Tibial nerve (tissue), 4 donors: ENCODE measurements at regions not wholly inside any gene's neighbourhood (a gene's known extent, or its start where the extent isn't known, plus 50 kb on each side); places are given as distances from the start of the nearest gene placed in this dataset.

Experiments used
- DNase-seq, 2 donors: peaks; one replicate each; pipeline ENCODE4 v3.0.0-alpha.2; 2019; ENCODE audit warnings: low spot score in 2 of 2
- H3K27ac ChIP-seq, 4 donors: fragments of 200-600 bp; sonication (generic) in 3 of 4; one replicate each; pipeline ENCODE4 v1.5.1; 2017 to 2019; ENCODE audit warnings: mild to moderate bottlenecking in 1 of 4
- H3K27me3 ChIP-seq, 2 donors: fragments of 200-600 bp; sonication (generic) in 1 of 2; one replicate each; pipeline versions ENCODE4 v1.5.1 to v1.6.0; 2017 to 2019
- H3K36me3 ChIP-seq, 3 donors: fragments of 200-600 bp; sonication (generic); one replicate each; pipeline ENCODE4 v1.5.1; 2018 to 2019
- H3K4me1 ChIP-seq, 4 donors: fragments of 200-600 bp; sonication (generic) in 3 of 4; one replicate each; pipeline ENCODE4 v1.5.1; 2017 to 2019
- H3K4me3 ChIP-seq, 4 donors: fragments of 200-600 bp; sonication (generic) in 3 of 4; one replicate each; pipeline ENCODE4 v1.5.1; 2017 to 2019; ENCODE audit warnings: mild to moderate bottlenecking in 1 of 4, moderate library complexity in 1 of 4
- H3K9me3 ChIP-seq, 4 donors: fragments of 200-600 bp; sonication (generic) in 3 of 4; one replicate each; pipeline ENCODE4 v1.5.1; 2017 to 2019
- CTCF ChIP-seq, 5 experiments: fragments of 200-600 bp in 3 of 5; fragments of 450-650 bp in 2 of 5; sonication (generic) in 3 of 5; IDR thresholded peaks; one replicate each; pipeline ENCODE4 v1.5.1; 2016 to 2019; ENCODE audit warnings: antibody characterized with exemption in 5 of 5, mild to moderate bottlenecking in 3 of 5, moderate library complexity in 2 of 5
- EP300 ChIP-seq, 2 donors: sonication (generic); formaldehyde crosslinking; IDR thresholded peaks; one replicate each; pipeline ENCODE4 v1.6.1; 2017; ENCODE audit warnings: antibody characterized with exemption in 2 of 2, mild to moderate bottlenecking in 1 of 2
- POLR2A ChIP-seq, 2 donors: fragments of 450-650 bp; IDR thresholded peaks; one replicate each; pipeline ENCODE4 v1.6.1; 2017; ENCODE audit warnings: antibody characterized with exemption in 2 of 2, mild to moderate bottlenecking in 2 of 2, moderate library complexity in 2 of 2
- WGBS, 2 donors: methylation state at CpG; one replicate each; pipeline ENCODE4 v1.1.5; 2018; 5-methylcytosine and 5-hydroxymethylcytosine counted together

DNA sequence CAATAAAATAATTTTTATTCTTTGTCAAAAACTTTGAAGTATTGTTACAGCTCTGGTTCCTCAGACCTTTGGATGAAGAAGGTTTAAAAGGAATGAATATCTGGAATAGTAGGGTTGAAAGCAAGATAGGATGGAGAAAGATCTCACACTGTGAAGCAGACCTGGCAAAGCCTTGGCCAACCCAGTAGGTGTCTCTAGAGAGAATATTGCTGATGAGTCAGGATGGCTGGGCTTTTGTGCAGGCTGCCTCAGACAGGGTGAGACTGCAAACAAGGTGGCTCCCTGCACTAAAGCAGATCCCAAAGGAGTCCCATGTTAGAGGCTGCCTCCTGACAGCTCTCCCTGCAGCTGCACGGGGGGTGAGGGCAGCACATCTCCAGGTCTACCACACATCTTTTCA is 226.0 kb upstream of the ITGA4 start:
- Histone ChIP-seq H3K27me3 (no peaks in the 10 kb centered on the region), H3K4me3 (no peak overlapping the region), H3K9me3 (no peaks in the 10 kb centered on the region), H3K36me3 (no peaks in the 10 kb centered on the region), H3K4me1 (no peaks in the 10 kb centered on the region), H3K27ac (no peak overlapping the region)
- WGBS, 2 donors, result 92 to 100% methylated on average over 1 of the region's 1 CpG
- no peak for TF ChIP-seq POLR2A (IDR thresholded peaks at IDR 0.05)
- TF ChIP-seq EP300 (IDR thresholded peaks at IDR 0.05), result no peak
- no peak for TF ChIP-seq CTCF (IDR thresholded peaks at IDR 0.05)
- no peak for DNase-seq

- Histone ChIP-seq H3K9me3 (no peaks in the 10 kb centered on the region), H3K4me1 (no peaks in the 10 kb centered on the region), H3K36me3 (no peaks in the 10 kb centered on the region), H3K4me3 (no peak overlapping the region), H3K27me3 (no peaks in the 10 kb centered on the region), H3K27ac (no peak overlapping the region)
- WGBS, 2 donors, result 37 to 39% methylated on average over 2 of the region's 2 CpGs
- no peak for TF ChIP-seq EP300 (IDR thresholded peaks at IDR 0.05)
- TF ChIP-seq POLR2A (IDR thresholded peaks at IDR 0.05), result no peak
- no peak for TF ChIP-seq CTCF (IDR thresholded peaks at IDR 0.05)
- DNase-seq, result no peak
Measured at GRCh38 chr2:181231886-181232621, 225.1 kb upstream of the ITGA4 start.

- DNase-seq, result no peak
- Histone ChIP-seq H3K27ac (no peak overlapping the region), H3K36me3 (no peaks in the 10 kb centered on the region), H3K9me3 (no peaks in the 10 kb centered on the region), H3K4me3 (no peak overlapping the region), H3K4me1 (no peaks in the 10 kb centered on the region), H3K27me3 (no peaks in the 10 kb centered on the region)
- 65 to 83% methylated on average over 1 of the region's 1 CpG for WGBS, 2 donors
- TF ChIP-seq POLR2A (IDR thresholded peaks at IDR 0.05) (no peak), EP300 (IDR thresholded peaks at IDR 0.05) (no peak), CTCF (IDR thresholded peaks at IDR 0.05) (no peak)
Measured at GRCh38 chr2:181234487-181234891, 222.7 kb upstream of the ITGA4 start.

- 78 to 100% methylated on average over 1 of the region's 1 CpG for WGBS, 2 donors
- H3K27me3 ChIP-seq, result no peaks in the 10 kb centered on the region
- no peak overlapping the region for H3K27ac ChIP-seq
- no peak overlapping the region for H3K4me3 ChIP-seq
- H3K36me3 ChIP-seq, result no peaks in the 10 kb centered on the region
- no peaks in the 10 kb centered on the region for H3K4me1 ChIP-seq
- TF ChIP-seq POLR2A (IDR thresholded peaks at IDR 0.05) (no peak), EP300 (IDR thresholded peaks at IDR 0.05) (no peak), CTCF (IDR thresholded peaks at IDR 0.05) (no peak)
- DNase-seq, result no peak
- H3K9me3 ChIP-seq, result no peaks in the 10 kb centered on the region
Measured at GRCh38 chr2:181235011-181235410, 222.2 kb upstream of the ITGA4 start.

DNA sequence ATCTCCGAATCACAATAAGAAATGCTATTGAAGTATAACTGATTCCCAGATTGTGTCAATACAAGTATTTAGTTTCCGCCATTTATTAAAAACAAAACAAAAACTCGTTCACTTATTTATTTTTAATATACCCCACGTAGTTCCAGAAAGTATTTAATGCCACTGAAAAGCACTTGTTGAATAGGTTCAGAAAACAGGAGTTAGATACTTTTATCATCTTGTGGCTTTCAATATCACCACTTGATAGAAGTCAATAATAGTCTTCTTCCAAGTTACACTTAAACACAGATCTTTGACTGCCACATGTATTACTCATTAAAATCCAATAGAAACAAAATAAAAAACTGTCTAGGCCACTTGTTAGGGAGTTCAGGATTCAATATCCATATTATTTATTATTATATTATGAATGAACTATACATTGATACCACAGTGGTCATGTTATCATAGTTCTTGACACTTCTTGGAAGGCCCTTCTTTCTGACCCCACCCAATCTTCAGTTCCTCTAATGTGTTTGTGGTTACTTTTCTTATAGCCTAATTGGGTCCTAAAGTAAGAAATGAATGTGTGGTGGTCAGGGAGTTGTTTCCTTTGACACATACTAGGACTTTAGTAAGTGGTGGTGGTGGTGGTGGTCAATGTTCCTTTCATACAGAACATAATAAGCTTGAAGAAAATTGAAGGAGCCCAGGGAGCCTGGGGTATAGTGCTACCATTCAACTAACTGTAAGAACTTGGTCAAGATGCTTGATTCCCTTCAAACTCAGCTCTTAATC is 221.3 kb upstream of the ITGA4 start:
- Histone ChIP-seq H3K4me3 (no peak overlapping the region), H3K36me3 (no peaks in the 10 kb centered on the region), H3K9me3 (no peaks in the 10 kb centered on the region), H3K27me3 (no peaks in the 10 kb centered on the region), H3K27ac (no peak overlapping the region), H3K4me1 (no peaks in the 10 kb centered on the region)
- DNase-seq, result no peak
- WGBS, 2 donors, result 90 to 93% methylated on average over 4 of the region's 4 CpGs
- TF ChIP-seq CTCF (IDR thresholded peaks at IDR 0.05) (no peak), EP300 (IDR thresholded peaks at IDR 0.05) (no peak), POLR2A (IDR thresholded peaks at IDR 0.05) (no peak)
